Thoracic aorta (tissue), 2 donors: ENCODE measurements at regions not wholly inside any gene's neighbourhood (a gene's known extent, or its start where the extent isn't known, plus 50 kb on each side); places are given as distances from the start of the nearest gene placed in this dataset.
A peak's percentile ranks its signal among the peaks of the same experiment; 100 is the strongest.

Experiments used
- ATAC-seq: fragments of 150-250 bp; one replicate; pipeline ENCODE4 v1.8.0; 2017; ENCODE audit warnings: low read depth; ENCODE audit not compliant: insufficient number of reproducible peaks, low FRiP score
- DNase-seq: peaks from one replicate; pipeline ENCODE4 v3.0.0-alpha.2; 2020; ENCODE audit warnings: low spot score
- H3K27ac ChIP-seq, 2 donors: fragments of 200-600 bp; sonication (generic); 1 replicate in 1 of 2; 2 replicates in 1 of 2; pipeline ENCODE4 v1.5.1; 2016; ENCODE audit warnings: mild to moderate bottlenecking in 2 of 2, moderate library complexity in 2 of 2
- H3K27me3 ChIP-seq: fragments of 200-600 bp; sonication (generic); replicated peaks from 2 replicates; pipeline ENCODE4 v1.6.0; 2016; ENCODE audit warnings: mild to moderate bottlenecking; ENCODE audit not compliant: insufficient read depth
- H3K36me3 ChIP-seq: fragments of 200-600 bp; sonication (generic); one replicate; pipeline ENCODE4 v1.5.1; 2016
- H3K4me1 ChIP-seq, 2 donors: fragments of 200-600 bp; sonication (generic); 1 replicate in 1 of 2; 2 replicates in 1 of 2; pipeline versions ENCODE4 v1.5.1 to v1.6.0; 2016; ENCODE audit warnings: low read depth in 2 of 2, mild to moderate bottlenecking in 1 of 2; ENCODE audit not compliant: control insufficient read depth in 1 of 2
- H3K4me3 ChIP-seq: fragments of 200-600 bp; sonication (generic); 2 replicates; pipeline ENCODE4 v1.5.1; 2016; ENCODE audit warnings: mild to moderate bottlenecking
- H3K9me3 ChIP-seq: fragments of 200-600 bp; sonication (generic); 2 replicates; pipeline ENCODE4 v1.5.1; 2016
- TF ChIP-seq, protein P1 (sequence below): fragments of 200-600 bp; sonication (generic); IDR thresholded peaks from one replicate; pipeline ENCODE4 v1.5.1; 2019; ENCODE audit warnings: antibody characterized with exemption

DNA sequence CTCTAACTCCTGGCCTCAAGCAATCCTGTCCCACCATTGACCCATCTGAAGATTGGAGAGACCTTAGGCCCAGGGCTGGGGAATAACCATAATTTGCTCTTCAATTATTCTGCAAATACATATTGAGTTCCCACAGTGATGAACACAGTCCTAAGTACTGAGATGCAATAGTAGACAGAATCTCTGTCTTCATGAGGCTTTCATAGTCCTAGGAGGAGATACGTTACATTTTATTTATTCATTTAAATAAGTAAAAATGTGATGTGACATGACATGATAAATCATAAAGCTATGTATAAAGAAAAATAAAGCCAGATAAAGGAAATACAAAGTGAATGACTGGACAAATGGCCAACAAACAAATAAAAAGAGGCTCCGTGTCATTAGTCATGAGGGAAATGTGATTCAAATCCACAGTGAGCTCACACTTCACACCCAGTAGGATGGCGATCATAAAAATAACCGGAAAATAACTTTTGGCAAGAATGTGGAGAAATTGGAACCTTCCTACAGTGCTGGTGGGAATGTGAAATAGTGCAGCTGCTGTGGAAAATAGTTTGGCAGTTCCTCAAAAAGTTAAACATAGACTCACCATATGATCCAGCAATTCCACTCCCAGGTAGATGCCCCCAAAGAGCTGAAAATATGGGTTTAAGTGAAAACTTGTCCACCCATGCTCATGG is 52.1 kb upstream of the JCAD start:
- H3K9me3 ChIP-seq = no peaks in the 10 kb centered on the region
- ATAC-seq (peak; percentile 31), DNase-seq (no peak)
- TF ChIP-seq, protein P1, sequence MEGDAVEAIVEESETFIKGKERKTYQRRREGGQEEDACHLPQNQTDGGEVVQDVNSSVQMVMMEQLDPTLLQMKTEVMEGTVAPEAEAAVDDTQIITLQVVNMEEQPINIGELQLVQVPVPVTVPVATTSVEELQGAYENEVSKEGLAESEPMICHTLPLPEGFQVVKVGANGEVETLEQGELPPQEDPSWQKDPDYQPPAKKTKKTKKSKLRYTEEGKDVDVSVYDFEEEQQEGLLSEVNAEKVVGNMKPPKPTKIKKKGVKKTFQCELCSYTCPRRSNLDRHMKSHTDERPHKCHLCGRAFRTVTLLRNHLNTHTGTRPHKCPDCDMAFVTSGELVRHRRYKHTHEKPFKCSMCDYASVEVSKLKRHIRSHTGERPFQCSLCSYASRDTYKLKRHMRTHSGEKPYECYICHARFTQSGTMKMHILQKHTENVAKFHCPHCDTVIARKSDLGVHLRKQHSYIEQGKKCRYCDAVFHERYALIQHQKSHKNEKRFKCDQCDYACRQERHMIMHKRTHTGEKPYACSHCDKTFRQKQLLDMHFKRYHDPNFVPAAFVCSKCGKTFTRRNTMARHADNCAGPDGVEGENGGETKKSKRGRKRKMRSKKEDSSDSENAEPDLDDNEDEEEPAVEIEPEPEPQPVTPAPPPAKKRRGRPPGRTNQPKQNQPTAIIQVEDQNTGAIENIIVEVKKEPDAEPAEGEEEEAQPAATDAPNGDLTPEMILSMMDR = no peak
- H3K36me3 ChIP-seq = no peaks in the 10 kb centered on the region
- H3K27ac ChIP-seq = no peak overlapping the region
- peaks cover 8 to 25% of the 10 kb centered on the region in 2 donors for H3K4me1 ChIP-seq
- no peaks in the 10 kb centered on the region for H3K27me3 ChIP-seq
- no peak overlapping the region for H3K4me3 ChIP-seq
